ENCODE measurements at regions not wholly inside any gene's neighbourhood (a gene's known extent, or its start where the extent isn't known, plus 50 kb on each side); places are given as distances from the start of the nearest gene placed in this dataset.
"Not testable (repeated sequence)": the region's sequence is repeated elsewhere in the genome, so short reads cannot be mapped to it uniquely, and the experiment has no call there.

GRCh38 chr7:115635376-115635775 is 395.2 kb downstream of the TFEC start:
- H3K27ac ChIP-seq (ENCODE audit: low read depth, low read length) = no peak overlapping the region
- no peaks in the 10 kb centered on the region for H3K9me3 ChIP-seq (ENCODE audit: control insufficient read depth in 1 of 2, low read length in 2 of 2)
- no peaks in the 10 kb centered on the region for H3K27me3 ChIP-seq (ENCODE audit: control insufficient read depth in 1 of 2, insufficient read depth in 2 of 2, low read length in 2 of 2)
- no peak overlapping the region for H3K9ac ChIP-seq (ENCODE audit: low read depth in 1 of 2, low read length in 2 of 2)
- H3K4me1 ChIP-seq (ENCODE audit: control insufficient read depth in 1 of 2, insufficient read depth in 2 of 2, low read length in 2 of 2) = no peaks in the 10 kb centered on the region
- no peak overlapping the region for H3K4me3 ChIP-seq (ENCODE audit: low read depth in 1 of 2, low read length in 2 of 2)
- H3K36me3 ChIP-seq (ENCODE audit: control insufficient read depth in 1 of 2, insufficient read depth in 2 of 2, low read length in 2 of 2) = no peaks in the 10 kb centered on the region

GRCh38 chr7:115634633-115635032 is 395.9 kb downstream of the TFEC start:
- Histone ChIP-seq H3K4me1 (ENCODE audit: control insufficient read depth in 1 of 2, insufficient read depth in 2 of 2, low read length in 2 of 2) (no peaks in the 10 kb centered on the region), H3K4me3 (ENCODE audit: low read depth in 1 of 2, low read length in 2 of 2) (no peak overlapping the region), H3K36me3 (ENCODE audit: control insufficient read depth in 1 of 2, insufficient read depth in 2 of 2, low read length in 2 of 2) (no peaks in the 10 kb centered on the region), H3K9ac (ENCODE audit: low read depth in 1 of 2, low read length in 2 of 2) (no peak overlapping the region), H3K9me3 (ENCODE audit: control insufficient read depth in 1 of 2, low read length in 2 of 2) (no peaks in the 10 kb centered on the region), H3K27me3 (ENCODE audit: control insufficient read depth in 1 of 2, insufficient read depth in 2 of 2, low read length in 2 of 2) (no peaks in the 10 kb centered on the region), H3K27ac (ENCODE audit: low read depth, low read length) (no peak overlapping the region)

GRCh38 chr7:115632636-115633035 is 397.9 kb downstream of the TFEC start:
- Histone ChIP-seq H3K27ac (ENCODE audit: low read depth, low read length) (no peak overlapping the region), H3K9me3 (ENCODE audit: control insufficient read depth in 1 of 2, low read length in 2 of 2) (no peaks in the 10 kb centered on the region), H3K4me1 (ENCODE audit: control insufficient read depth in 1 of 2, insufficient read depth in 2 of 2, low read length in 2 of 2) (no peaks in the 10 kb centered on the region), H3K4me3 (ENCODE audit: low read depth in 1 of 2, low read length in 2 of 2) (no peak overlapping the region), H3K9ac (ENCODE audit: low read depth in 1 of 2, low read length in 2 of 2) (no peak overlapping the region), H3K27me3 (ENCODE audit: control insufficient read depth in 1 of 2, insufficient read depth in 2 of 2, low read length in 2 of 2) (no peaks in the 10 kb centered on the region), H3K36me3 (ENCODE audit: control insufficient read depth in 1 of 2, insufficient read depth in 2 of 2, low read length in 2 of 2) (no peaks in the 10 kb centered on the region)

- H3K9ac ChIP-seq (ENCODE audit: low read depth in 1 of 2, low read length in 2 of 2) = no peak overlapping the region
- H3K4me1 ChIP-seq (ENCODE audit: control insufficient read depth in 1 of 2, insufficient read depth in 2 of 2, low read length in 2 of 2) = no peaks in the 10 kb centered on the region
- no peaks in the 10 kb centered on the region for H3K9me3 ChIP-seq (ENCODE audit: control insufficient read depth in 1 of 2, low read length in 2 of 2)
- no peak overlapping the region for H3K27ac ChIP-seq (ENCODE audit: low read depth, low read length)
- no peaks in the 10 kb centered on the region for H3K27me3 ChIP-seq (ENCODE audit: control insufficient read depth in 1 of 2, insufficient read depth in 2 of 2, low read length in 2 of 2)
- H3K4me3 ChIP-seq (ENCODE audit: low read depth in 1 of 2, low read length in 2 of 2) = no peak overlapping the region
- H3K36me3 ChIP-seq (ENCODE audit: control insufficient read depth in 1 of 2, insufficient read depth in 2 of 2, low read length in 2 of 2) = no peaks in the 10 kb centered on the region
Observed at GRCh38 chr7:115631782-115632181, 398.8 kb downstream of the TFEC start.

GRCh38 chr7:115630049-115630448 is 400.5 kb downstream of the TFEC start:
- H3K4me3 ChIP-seq (ENCODE audit: low read depth in 1 of 2, low read length in 2 of 2) = no peak overlapping the region
- no peaks in the 10 kb centered on the region for H3K9me3 ChIP-seq (ENCODE audit: control insufficient read depth in 1 of 2, low read length in 2 of 2)
- H3K27ac ChIP-seq (ENCODE audit: low read depth, low read length) = no peak overlapping the region
- H3K4me1 ChIP-seq (ENCODE audit: control insufficient read depth in 1 of 2, insufficient read depth in 2 of 2, low read length in 2 of 2) = no peaks in the 10 kb centered on the region
- H3K36me3 ChIP-seq (ENCODE audit: control insufficient read depth in 1 of 2, insufficient read depth in 2 of 2, low read length in 2 of 2) = no peaks in the 10 kb centered on the region
- H3K9ac ChIP-seq (ENCODE audit: low read depth in 1 of 2, low read length in 2 of 2) = no peak overlapping the region
- H3K27me3 ChIP-seq (ENCODE audit: control insufficient read depth in 1 of 2, insufficient read depth in 2 of 2, low read length in 2 of 2) = no peaks in the 10 kb centered on the region

GRCh38 chr7:115618676-115619075 is 411.9 kb downstream of the TFEC start:
- Histone ChIP-seq H3K27ac (ENCODE audit: low read depth, low read length) (no peak overlapping the region), H3K4me3 (ENCODE audit: low read depth in 1 of 2, low read length in 2 of 2) (no peak overlapping the region), H3K36me3 (ENCODE audit: control insufficient read depth in 1 of 2, insufficient read depth in 2 of 2, low read length in 2 of 2) (no peaks in the 10 kb centered on the region), H3K27me3 (ENCODE audit: control insufficient read depth in 1 of 2, insufficient read depth in 2 of 2, low read length in 2 of 2) (no peaks in the 10 kb centered on the region), H3K9me3 (ENCODE audit: control insufficient read depth in 1 of 2, low read length in 2 of 2) (no peaks in the 10 kb centered on the region), H3K9ac (ENCODE audit: low read depth in 1 of 2, low read length in 2 of 2) (no peak overlapping the region), H3K4me1 (ENCODE audit: control insufficient read depth in 1 of 2, insufficient read depth in 2 of 2, low read length in 2 of 2) (no peaks in the 10 kb centered on the region)

GRCh38 chr7:115613836-115614235 is 416.7 kb downstream of the TFEC start:
- Histone ChIP-seq H3K36me3 (ENCODE audit: control insufficient read depth in 1 of 2, insufficient read depth in 2 of 2, low read length in 2 of 2) (no peaks in the 10 kb centered on the region), H3K4me1 (ENCODE audit: control insufficient read depth in 1 of 2, insufficient read depth in 2 of 2, low read length in 2 of 2) (no peaks in the 10 kb centered on the region), H3K27ac (ENCODE audit: low read depth, low read length) (no peak overlapping the region), H3K4me3 (ENCODE audit: low read depth in 1 of 2, low read length in 2 of 2) (no peak overlapping the region), H3K27me3 (ENCODE audit: control insufficient read depth in 1 of 2, insufficient read depth in 2 of 2, low read length in 2 of 2) (no peaks in the 10 kb centered on the region), H3K9ac (ENCODE audit: low read depth in 1 of 2, low read length in 2 of 2) (no peak overlapping the region), H3K9me3 (ENCODE audit: control insufficient read depth in 1 of 2, low read length in 2 of 2) (no peaks in the 10 kb centered on the region)

- Histone ChIP-seq H3K27me3 (ENCODE audit: control insufficient read depth in 1 of 2, insufficient read depth in 2 of 2, low read length in 2 of 2) (no peaks in the 10 kb centered on the region), H3K4me1 (ENCODE audit: control insufficient read depth in 1 of 2, insufficient read depth in 2 of 2, low read length in 2 of 2) (no peaks in the 10 kb centered on the region), H3K9ac (ENCODE audit: low read depth in 1 of 2, low read length in 2 of 2) (no peak overlapping the region), H3K4me3 (ENCODE audit: low read depth in 1 of 2, low read length in 2 of 2) (no peak overlapping the region), H3K27ac (ENCODE audit: low read depth, low read length) (no peak overlapping the region), H3K36me3 (ENCODE audit: control insufficient read depth in 1 of 2, insufficient read depth in 2 of 2, low read length in 2 of 2) (no peaks in the 10 kb centered on the region), H3K9me3 (ENCODE audit: control insufficient read depth in 1 of 2, low read length in 2 of 2) (no peaks in the 10 kb centered on the region)
Observed at GRCh38 chr7:115603416-115603815, 427.1 kb downstream of the TFEC start.

GRCh38 chr7:115600207-115600606 is 430.4 kb downstream of the TFEC start:
- Histone ChIP-seq H3K36me3 (ENCODE audit: control insufficient read depth in 1 of 2, insufficient read depth in 2 of 2, low read length in 2 of 2) (no peaks in the 10 kb centered on the region), H3K4me1 (ENCODE audit: control insufficient read depth in 1 of 2, insufficient read depth in 2 of 2, low read length in 2 of 2) (no peaks in the 10 kb centered on the region), H3K27ac (ENCODE audit: low read depth, low read length) (no peak overlapping the region), H3K9ac (ENCODE audit: low read depth in 1 of 2, low read length in 2 of 2) (no peak overlapping the region), H3K4me3 (ENCODE audit: low read depth in 1 of 2, low read length in 2 of 2) (no peak overlapping the region), H3K27me3 (ENCODE audit: control insufficient read depth in 1 of 2, insufficient read depth in 2 of 2, low read length in 2 of 2) (no peaks in the 10 kb centered on the region), H3K9me3 (ENCODE audit: control insufficient read depth in 1 of 2, low read length in 2 of 2) (no peaks in the 10 kb centered on the region)

- not testable (repeated sequence) for H3K4me3 ChIP-seq (ENCODE audit: low read depth in 1 of 2, low read length in 2 of 2); H3K36me3 ChIP-seq (ENCODE audit: control insufficient read depth in 1 of 2, insufficient read depth in 2 of 2, low read length in 2 of 2); H3K27me3 ChIP-seq (ENCODE audit: control insufficient read depth in 1 of 2, insufficient read depth in 2 of 2, low read length in 2 of 2); H3K9me3 ChIP-seq (ENCODE audit: control insufficient read depth in 1 of 2, low read length in 2 of 2); H3K27ac ChIP-seq (ENCODE audit: low read depth, low read length); H3K4me1 ChIP-seq (ENCODE audit: control insufficient read depth in 1 of 2, insufficient read depth in 2 of 2, low read length in 2 of 2); H3K9ac ChIP-seq (ENCODE audit: low read depth in 1 of 2, low read length in 2 of 2)
Observed at GRCh38 chr7:115599184-115599583, 431.4 kb downstream of the TFEC start.

GRCh38 chr7:115597220-115597619 is 433.3 kb downstream of the TFEC start:
- H3K9ac ChIP-seq (ENCODE audit: low read depth in 1 of 2, low read length in 2 of 2); H3K27me3 ChIP-seq (ENCODE audit: control insufficient read depth in 1 of 2, insufficient read depth in 2 of 2, low read length in 2 of 2); H3K4me3 ChIP-seq (ENCODE audit: low read depth in 1 of 2, low read length in 2 of 2); H3K4me1 ChIP-seq (ENCODE audit: control insufficient read depth in 1 of 2, insufficient read depth in 2 of 2, low read length in 2 of 2); H3K27ac ChIP-seq (ENCODE audit: low read depth, low read length); H3K36me3 ChIP-seq (ENCODE audit: control insufficient read depth in 1 of 2, insufficient read depth in 2 of 2, low read length in 2 of 2); H3K9me3 ChIP-seq (ENCODE audit: control insufficient read depth in 1 of 2, low read length in 2 of 2): not testable (repeated sequence)
